Activated CD4-positive, alpha-beta memory T cell treated with anti-CD3 and anti-CD28 coated beads for 36 hours (primary cell): ENCODE measurements at regions not wholly inside any gene's neighbourhood (a gene's known extent, or its start where the extent isn't known, plus 50 kb on each side); places are given as distances from the start of the nearest gene placed in this dataset.

ENCODE experiments used
- CTCF ChIA-PET: fragments of 350-600 bp; sonication (Branson Sonifier 250); formaldehyde crosslinking; loops from one replicate; lab custom pipeline; 2021; ENCODE audit warnings: antibody characterized with exemption, inconsistent platforms; lab: Charles Lee
- POLR2A ChIA-PET: fragments of 350-600 bp; sonication (Branson Sonifier 250); formaldehyde crosslinking; loops from one replicate; lab custom pipeline; 2021; ENCODE audit warnings: antibody characterized with exemption; lab: Charles Lee
- DNase-seq: peaks from one replicate; pipeline ENCODE4 v3.0.0-alpha.2; 2020
- H3K27ac Mint-ChIP-seq: one replicate; pipeline ENCODE4 v1.8.0; 2021; ENCODE audit warnings: mixed read lengths
- H3K27me3 Mint-ChIP-seq: one replicate; pipeline ENCODE4 v1.8.0; 2021; ENCODE audit warnings: mixed read lengths
- H3K36me3 Mint-ChIP-seq: one replicate; pipeline ENCODE4 v1.8.0; 2021; ENCODE audit warnings: mixed read lengths
- H3K4me1 Mint-ChIP-seq: one replicate; pipeline ENCODE4 v1.8.0; 2021; ENCODE audit warnings: low read depth, mixed read lengths
- H3K4me3 Mint-ChIP-seq: one replicate; pipeline ENCODE4 v1.8.0; 2021; ENCODE audit warnings: mild to moderate bottlenecking, mixed read lengths
- H3K9me3 Mint-ChIP-seq: one replicate; pipeline ENCODE4 v1.8.0; 2021; ENCODE audit warnings: mixed read lengths
- intact Hi-C: fragments of 100-400 bp; cut with micrococcal nuclease; formaldehyde crosslinking; loops from one replicate; pipeline ENCODE4 v1.15.1; 2023

DNA sequence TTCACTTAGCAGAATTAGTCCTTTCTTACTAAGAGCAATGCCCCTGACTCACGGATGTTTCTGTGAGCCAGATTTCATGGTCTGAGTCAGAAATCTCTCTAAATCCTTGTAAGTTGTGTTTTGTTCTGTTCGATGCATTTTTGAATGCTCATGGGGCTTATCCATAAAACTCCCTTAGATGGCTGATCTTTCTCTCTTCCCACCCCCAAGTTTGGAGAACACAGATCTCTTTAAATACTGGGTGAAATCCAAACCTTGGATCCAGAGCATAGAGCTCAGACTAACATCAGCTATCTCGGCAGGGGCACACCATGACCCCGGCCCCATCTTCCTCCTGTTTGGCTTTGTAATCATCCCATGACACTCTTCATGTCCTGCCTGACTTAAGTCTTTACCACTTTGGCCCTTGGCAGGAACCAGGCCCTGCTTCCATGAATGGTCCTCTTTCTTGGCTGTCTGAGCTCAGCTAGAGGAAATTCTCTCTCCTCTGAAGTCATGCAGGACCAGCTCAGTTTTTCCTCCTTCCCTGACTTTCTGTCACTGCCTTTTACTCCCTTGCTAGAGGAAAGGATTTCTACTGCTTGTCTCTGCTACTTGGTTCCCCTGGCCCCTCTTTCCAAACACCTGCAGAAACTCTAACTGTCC is 120.4 kb upstream of the RAB11FIP2 start:
- intact Hi-C loops: no loop called here
- H3K27me3 Mint-ChIP-seq: peaks cover 10% of the 10 kb centered on the region
- H3K9me3 Mint-ChIP-seq: no peaks in the 10 kb centered on the region
- ChIA-PET POLR2A (no interaction called here), CTCF (no interaction called here)
- no peak overlapping the region for H3K4me3 Mint-ChIP-seq
- no peaks in the 10 kb centered on the region for H3K4me1 Mint-ChIP-seq
- H3K36me3 Mint-ChIP-seq: no peaks in the 10 kb centered on the region
- H3K27ac Mint-ChIP-seq: no peak overlapping the region
- DNase-seq: no peak

- Mint-ChIP-seq H3K36me3 (no peaks in the 10 kb centered on the region), H3K4me1 (no peaks in the 10 kb centered on the region), H3K4me3 (no peak overlapping the region), H3K27ac (no peak overlapping the region), H3K27me3 (peaks cover 8% of the 10 kb centered on the region), H3K9me3 (no peaks in the 10 kb centered on the region)
- no peak for DNase-seq
- intact Hi-C loops: no loop called here
- ChIA-PET POLR2A (no interaction called here), CTCF (no interaction called here)
These were observed 116.5 kb upstream of the RAB11FIP2 start for GRCh38 chr10:118163217-118163616.

DNA sequence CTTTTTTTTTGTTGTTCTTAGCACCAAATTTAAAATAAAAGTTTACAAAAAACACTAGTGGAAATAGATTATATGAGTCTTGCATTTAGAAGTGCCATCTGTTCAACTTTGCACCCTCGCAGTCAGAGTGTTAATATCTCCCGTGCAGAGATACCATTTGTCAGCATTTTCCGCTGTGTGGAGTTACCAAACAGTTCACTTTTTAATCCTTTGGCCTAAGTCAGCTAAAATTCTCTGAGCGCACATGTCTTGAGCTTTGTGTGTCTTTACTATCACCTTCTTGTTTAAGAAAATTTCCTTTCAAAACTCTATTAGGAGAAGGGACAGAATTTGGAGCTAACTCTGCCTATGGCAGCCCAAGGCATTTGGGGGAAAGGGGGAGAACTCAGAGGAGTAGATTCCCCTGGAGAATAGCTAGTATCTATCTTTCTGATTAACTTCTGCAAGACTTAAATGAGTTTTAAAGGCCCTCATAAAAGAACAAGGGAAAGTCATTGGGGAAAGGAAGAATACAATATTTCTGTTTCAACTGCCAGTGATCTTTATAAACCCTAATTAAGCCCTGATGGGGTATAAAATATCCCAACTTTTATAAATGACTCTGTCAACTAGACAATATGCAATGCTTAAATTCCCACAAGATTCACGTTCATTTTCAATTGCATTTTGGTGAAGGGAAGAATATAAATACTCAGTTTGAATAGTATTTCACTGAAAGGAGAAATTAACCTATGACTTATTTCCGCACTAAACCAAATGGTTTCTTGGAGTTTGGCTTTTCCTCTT is 114.9 kb upstream of the RAB11FIP2 start:
- DNase-seq: no peak
- H3K36me3 Mint-ChIP-seq: no peaks in the 10 kb centered on the region
- peaks cover 8% of the 10 kb centered on the region for H3K27me3 Mint-ChIP-seq
- intact Hi-C loops: no loop called here
- H3K27ac Mint-ChIP-seq: no peak overlapping the region
- ChIA-PET CTCF (no interaction called here), POLR2A (no interaction called here)
- no peaks in the 10 kb centered on the region for H3K4me1 Mint-ChIP-seq
- H3K9me3 Mint-ChIP-seq: no peaks in the 10 kb centered on the region
- no peak overlapping the region for H3K4me3 Mint-ChIP-seq

DNA sequence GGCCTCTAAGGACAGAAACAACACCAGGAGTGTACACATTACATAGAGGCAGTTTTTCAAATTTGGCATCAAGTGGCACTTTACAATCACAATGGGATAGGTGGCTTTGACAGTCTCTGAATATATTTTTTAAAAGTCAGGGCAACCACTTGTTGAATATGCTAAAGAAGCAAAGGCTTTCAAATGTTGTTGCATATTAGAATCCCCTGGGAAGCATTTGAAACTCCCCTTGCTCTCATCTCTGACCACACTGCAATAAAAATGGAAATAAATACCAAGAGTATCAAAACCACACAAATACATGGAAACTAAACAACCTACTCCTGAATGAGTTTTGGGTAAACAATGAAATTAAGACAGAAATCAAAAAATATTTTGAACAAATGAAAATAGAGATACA is 106.5 kb upstream of the RAB11FIP2 start:
- peaks cover 6% of the 10 kb centered on the region for H3K27me3 Mint-ChIP-seq
- POLR2A ChIA-PET: no interaction called here
- intact Hi-C loops: no loop called here
- H3K4me1 Mint-ChIP-seq: no peaks in the 10 kb centered on the region
- CTCF ChIA-PET: no interaction called here
- H3K27ac Mint-ChIP-seq: no peak overlapping the region
- peaks cover 3% of the 10 kb centered on the region for H3K9me3 Mint-ChIP-seq
- H3K36me3 Mint-ChIP-seq: no peaks in the 10 kb centered on the region
- no peak overlapping the region for H3K4me3 Mint-ChIP-seq
- DNase-seq: no peak

- ChIA-PET POLR2A (no interaction called here), CTCF (no interaction called here)
- Mint-ChIP-seq H3K4me1 (no peaks in the 10 kb centered on the region), H3K27me3 (peaks cover 6% of the 10 kb centered on the region), H3K36me3 (no peaks in the 10 kb centered on the region), H3K4me3 (no peak overlapping the region), H3K9me3 (peaks cover 3% of the 10 kb centered on the region), H3K27ac (no peak overlapping the region)
- no peak for DNase-seq
- intact Hi-C loops: no loop called here
These were observed 104.7 kb upstream of the RAB11FIP2 start for GRCh38 chr10:118151461-118151860.

DNA sequence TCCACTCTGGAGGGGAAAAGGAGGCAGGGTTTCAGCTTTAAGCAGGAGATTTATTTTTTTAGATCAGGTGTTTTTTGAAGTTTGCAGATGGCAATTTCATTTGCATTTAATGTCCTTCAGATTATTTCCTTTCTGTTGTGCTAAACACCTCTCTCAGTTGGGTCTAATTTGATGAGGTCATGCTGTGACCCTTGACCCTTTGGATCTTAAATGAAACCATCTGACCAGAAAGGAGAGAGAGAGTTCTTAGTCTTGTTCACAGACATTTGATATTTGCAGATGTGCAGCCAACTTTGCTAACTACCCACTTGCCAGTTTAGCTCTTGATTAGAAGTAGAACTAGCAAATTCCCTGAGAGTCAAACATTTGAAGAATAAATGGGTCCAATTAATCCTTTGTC is 101.5 kb upstream of the RAB11FIP2 start:
- Mint-ChIP-seq H3K27me3 (peaks cover 9% of the 10 kb centered on the region), H3K36me3 (no peaks in the 10 kb centered on the region), H3K4me3 (no peak overlapping the region), H3K4me1 (no peaks in the 10 kb centered on the region), H3K27ac (no peak overlapping the region), H3K9me3 (no peaks in the 10 kb centered on the region)
- intact Hi-C loops: no loop called here
- ChIA-PET CTCF (no interaction called here), POLR2A (no interaction called here)
- DNase-seq: no peak

DNA sequence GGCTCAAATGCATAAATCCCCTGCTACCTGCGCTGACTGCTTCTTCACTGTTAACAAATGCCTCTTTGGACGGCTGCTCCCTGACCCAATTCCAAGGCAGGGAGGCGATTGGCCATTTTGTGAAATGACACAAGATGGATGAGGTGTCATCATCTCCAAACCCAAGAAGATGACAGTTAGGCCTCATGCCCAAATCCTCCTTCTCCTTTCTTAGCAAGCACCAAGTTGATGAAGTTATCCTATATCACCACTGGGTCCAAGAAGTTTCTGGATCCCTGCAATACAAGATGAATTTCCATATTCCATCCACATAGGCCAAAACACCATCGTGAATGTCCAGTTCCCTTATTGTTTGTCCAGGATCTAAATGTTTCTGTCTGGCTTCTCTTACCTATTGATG is 98.5 kb upstream of the RAB11FIP2 start:
- Mint-ChIP-seq H3K27ac (no peak overlapping the region), H3K36me3 (no peaks in the 10 kb centered on the region), H3K9me3 (no peaks in the 10 kb centered on the region), H3K27me3 (peaks cover 12% of the 10 kb centered on the region), H3K4me3 (no peak overlapping the region), H3K4me1 (no peaks in the 10 kb centered on the region)
- no peak for DNase-seq
- CTCF ChIA-PET: no interaction called here
- intact Hi-C loops: no loop called here
- POLR2A ChIA-PET: no interaction called here

DNA sequence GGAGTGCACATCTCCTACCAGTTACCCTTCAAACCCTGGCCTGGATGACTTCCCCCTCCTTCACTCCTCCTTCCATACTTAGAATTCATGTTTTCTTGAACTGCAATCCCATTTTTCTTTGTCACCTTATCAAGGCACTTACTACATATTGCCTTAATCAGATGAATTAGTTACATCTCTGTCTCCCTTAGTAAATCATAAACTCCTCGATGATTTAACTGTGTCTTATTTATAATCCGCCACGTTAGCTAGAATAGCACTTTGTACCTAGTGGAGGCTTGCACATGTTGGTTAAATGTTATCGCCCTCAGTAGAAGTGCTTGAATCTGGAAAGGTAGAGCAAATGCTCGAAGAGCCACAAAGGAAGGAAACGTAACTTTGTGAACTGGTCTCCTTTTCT is 94.7 kb upstream of the RAB11FIP2 start:
- no peak for DNase-seq
- Mint-ChIP-seq H3K27ac (no peak overlapping the region), H3K36me3 (no peaks in the 10 kb centered on the region), H3K4me3 (no peak overlapping the region), H3K9me3 (no peaks in the 10 kb centered on the region), H3K4me1 (no peaks in the 10 kb centered on the region), H3K27me3 (peaks cover 16% of the 10 kb centered on the region)
- intact Hi-C loops: no loop called here
- ChIA-PET CTCF (no interaction called here), POLR2A (no interaction called here)

GRCh38 chr10:118139321-118139720 is 92.6 kb upstream of the RAB11FIP2 start:
- intact Hi-C loops: no loop called here
- CTCF ChIA-PET: no interaction called here
- Mint-ChIP-seq H3K27ac (no peak overlapping the region), H3K9me3 (no peaks in the 10 kb centered on the region), H3K36me3 (no peaks in the 10 kb centered on the region), H3K4me3 (no peak overlapping the region), H3K4me1 (no peaks in the 10 kb centered on the region), H3K27me3 (peaks cover 12% of the 10 kb centered on the region)
- no peak for DNase-seq
- POLR2A ChIA-PET: no interaction called here

GRCh38 chr10:118128675-118129074 is 81.9 kb upstream of the RAB11FIP2 start:
- CTCF ChIA-PET: no interaction called here
- no peak for DNase-seq
- intact Hi-C loops: no loop called here
- H3K27ac Mint-ChIP-seq: no peak overlapping the region
- H3K9me3 Mint-ChIP-seq: peaks cover 5% of the 10 kb centered on the region
- no peaks in the 10 kb centered on the region for H3K36me3 Mint-ChIP-seq
- POLR2A ChIA-PET: no interaction called here
- peaks cover 11% of the 10 kb centered on the region for H3K27me3 Mint-ChIP-seq
- no peaks in the 10 kb centered on the region for H3K4me1 Mint-ChIP-seq
- no peak overlapping the region for H3K4me3 Mint-ChIP-seq

GRCh38 chr10:118118716-118119115 is 72.0 kb upstream of the RAB11FIP2 start:
- CTCF ChIA-PET: no interaction called here

GRCh38 chr10:118116715-118117449 is 70.1 kb upstream of the RAB11FIP2 start:
- Mint-ChIP-seq H3K27ac (no peak overlapping the region), H3K27me3 (peaks cover 6% of the 10 kb centered on the region), H3K4me1 (no peaks in the 10 kb centered on the region), H3K4me3 (no peak overlapping the region), H3K9me3 (no peaks in the 10 kb centered on the region), H3K36me3 (no peaks in the 10 kb centered on the region)
- intact Hi-C loops: no loop called here
- ChIA-PET CTCF (no interaction called here), POLR2A (no interaction called here)
- no peak for DNase-seq

More at GRCh38 chr10:118118716-118119115, 72.0 kb upstream of the RAB11FIP2 start:
- intact Hi-C loops: no loop called here
- DNase-seq: no peak
- peaks cover 10% of the 10 kb centered on the region for H3K27me3 Mint-ChIP-seq
- H3K27ac Mint-ChIP-seq: no peak overlapping the region
- POLR2A ChIA-PET: no interaction called here
- no peak overlapping the region for H3K4me3 Mint-ChIP-seq
- no peaks in the 10 kb centered on the region for H3K9me3 Mint-ChIP-seq
- H3K36me3 Mint-ChIP-seq: no peaks in the 10 kb centered on the region
- H3K4me1 Mint-ChIP-seq: no peaks in the 10 kb centered on the region
